K562 (cell line): ENCODE measurements at regions not wholly inside any gene's neighbourhood (a gene's known extent, or its start where the extent isn't known, plus 50 kb on each side); places are given as distances from the start of the nearest gene placed in this dataset.

Experiments
- CBFA2T3 ChIP-seq: fragments of 450-650 bp; IDR thresholded peaks from 2 replicates; pipeline ENCODE4 v1.6.1; 2017
- E2F3 ChIP-seq: fragments of 250-450 bp; sonication (Bioruptor Pico); IDR thresholded peaks from 2 replicates; pipeline ENCODE4 v1.4.0; 2020; ENCODE audit warnings: mild to moderate bottlenecking
- EP300 ChIP-seq: IDR thresholded peaks from 2 replicates; pipeline ENCODE4 v1.6.1; 2012; ENCODE audit warnings: low read length, improper control_type of control experiment
- FOS ChIP-seq: IDR thresholded peaks from 3 replicates; pipeline ENCODE4 v1.6.1; 2011; ENCODE audit not compliant: insufficient read length; ENCODE audit errors: extremely low read depth
- JUN ChIP-seq, 2 experiments: sonication (generic) in 1 of 2; formaldehyde crosslinking in 1 of 2; IDR thresholded peaks; 2 replicates each; pipeline versions ENCODE4 v1.6.1 to v1.8.0; 2012 to 2022; ENCODE audit warnings: borderline replicate concordance in 2 of 2, mild to moderate bottlenecking in 2 of 2, improper control_type of control experiment in 1 of 2, low read depth in 1 of 2, low read length in 1 of 2, missing genetic modification reagents in 1 of 2
- LARP7 ChIP-seq: fragments of 450-650 bp; IDR thresholded peaks from 2 replicates; pipeline ENCODE4 v1.6.1; 2016
- SMARCA4 ChIP-seq: fragments of 450-650 bp; IDR thresholded peaks from 2 replicates; pipeline ENCODE4 v1.6.1; 2016
- SMARCE1 ChIP-seq: fragments of 450-650 bp; IDR thresholded peaks from 2 replicates; pipeline ENCODE4 v1.7.1; 2016; ENCODE audit warnings: mild to moderate bottlenecking
- SRSF9 ChIP-seq: fragments of 200-400 bp; formaldehyde crosslinking; IDR thresholded peaks from 2 replicates; pipeline ENCODE4 v1.6.1; 2017; ENCODE audit warnings: low read depth, low read length, borderline replicate concordance
- ZBTB1 ChIP-seq: sonication (generic); formaldehyde crosslinking; IDR thresholded peaks from 2 replicates; pipeline ENCODE4 v1.8.1; 2023; ENCODE audit warnings: missing genetic modification reagents, low read depth, mild to moderate bottlenecking, borderline replicate concordance
- ZC3H4 ChIP-seq: sonication (generic); formaldehyde crosslinking; IDR thresholded peaks from 2 replicates; pipeline ENCODE4 v1.9.0; 2021; ENCODE audit warnings: missing genetic modification reagents, borderline replicate concordance
- ZNF165 ChIP-seq: fragments of 250-450 bp; sonication (Bioruptor Pico); IDR thresholded peaks from 2 replicates; pipeline ENCODE4 v1.4.0; 2020; ENCODE audit warnings: borderline replicate concordance
- ZNF75A ChIP-seq: fragments of 450-650 bp; formaldehyde crosslinking; IDR thresholded peaks from 2 replicates; pipeline ENCODE4 v1.4.0; 2020; ENCODE audit warnings: mild to moderate bottlenecking
- TF ChIP-seq, protein P1 (sequence below): sonication (generic); formaldehyde crosslinking; IDR thresholded peaks from 2 replicates; pipeline ENCODE4 v1.8.0; 2023; ENCODE audit warnings: missing genetic modification reagents, mild to moderate bottlenecking, borderline replicate concordance
- TF ChIP-seq, protein P2 (sequence below), 2 experiments: fragments of 450-650 bp; conservative IDR thresholded peaks; 2 replicates each; pipeline ENCODE4 v1.6.1; 2017; ENCODE audit warnings: mild to moderate bottlenecking in 2 of 2, moderate library complexity in 2 of 2
- TF ChIP-seq, protein P3 (sequence below), 2 experiments: fragments of 450-650 bp in 1 of 2; sonication (generic) in 1 of 2; formaldehyde crosslinking in 1 of 2; IDR thresholded peaks in 1 of 2; conservative IDR thresholded peaks in 1 of 2; 2 replicates each; pipeline versions ENCODE4 v1.6.1 to v1.8.1; 2016 to 2023; ENCODE audit warnings: mild to moderate bottlenecking in 2 of 2, moderate library complexity in 2 of 2, inconsistent platforms in 1 of 2, missing genetic modification reagents in 1 of 2
- TF ChIP-seq, protein P4 (sequence below): fragments of 450-650 bp; IDR thresholded peaks from 2 replicates; pipeline ENCODE4 v1.6.1; 2017; ENCODE audit warnings: antibody characterized with exemption, mild to moderate bottlenecking

DNA sequence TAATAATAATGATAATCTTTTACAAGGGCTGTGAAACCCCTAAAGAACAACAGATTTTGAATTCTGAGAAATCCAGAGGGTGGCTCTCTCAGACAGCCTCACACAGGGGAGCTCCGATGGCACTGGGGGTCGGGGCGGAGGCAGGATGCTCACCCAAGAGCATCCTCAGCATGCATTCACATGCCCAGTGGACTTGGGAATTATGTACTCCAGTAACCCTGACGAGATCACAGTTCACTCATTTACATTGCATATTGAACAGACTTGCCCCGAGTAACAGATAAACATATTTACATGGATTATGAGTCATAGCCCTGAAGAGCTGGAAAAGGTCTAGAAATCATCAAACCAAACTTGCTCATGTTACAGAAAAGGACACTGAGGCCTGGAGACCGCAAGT is 482.7 kb upstream of the JARID2 start (continued):
- TF ChIP-seq, protein P1, sequence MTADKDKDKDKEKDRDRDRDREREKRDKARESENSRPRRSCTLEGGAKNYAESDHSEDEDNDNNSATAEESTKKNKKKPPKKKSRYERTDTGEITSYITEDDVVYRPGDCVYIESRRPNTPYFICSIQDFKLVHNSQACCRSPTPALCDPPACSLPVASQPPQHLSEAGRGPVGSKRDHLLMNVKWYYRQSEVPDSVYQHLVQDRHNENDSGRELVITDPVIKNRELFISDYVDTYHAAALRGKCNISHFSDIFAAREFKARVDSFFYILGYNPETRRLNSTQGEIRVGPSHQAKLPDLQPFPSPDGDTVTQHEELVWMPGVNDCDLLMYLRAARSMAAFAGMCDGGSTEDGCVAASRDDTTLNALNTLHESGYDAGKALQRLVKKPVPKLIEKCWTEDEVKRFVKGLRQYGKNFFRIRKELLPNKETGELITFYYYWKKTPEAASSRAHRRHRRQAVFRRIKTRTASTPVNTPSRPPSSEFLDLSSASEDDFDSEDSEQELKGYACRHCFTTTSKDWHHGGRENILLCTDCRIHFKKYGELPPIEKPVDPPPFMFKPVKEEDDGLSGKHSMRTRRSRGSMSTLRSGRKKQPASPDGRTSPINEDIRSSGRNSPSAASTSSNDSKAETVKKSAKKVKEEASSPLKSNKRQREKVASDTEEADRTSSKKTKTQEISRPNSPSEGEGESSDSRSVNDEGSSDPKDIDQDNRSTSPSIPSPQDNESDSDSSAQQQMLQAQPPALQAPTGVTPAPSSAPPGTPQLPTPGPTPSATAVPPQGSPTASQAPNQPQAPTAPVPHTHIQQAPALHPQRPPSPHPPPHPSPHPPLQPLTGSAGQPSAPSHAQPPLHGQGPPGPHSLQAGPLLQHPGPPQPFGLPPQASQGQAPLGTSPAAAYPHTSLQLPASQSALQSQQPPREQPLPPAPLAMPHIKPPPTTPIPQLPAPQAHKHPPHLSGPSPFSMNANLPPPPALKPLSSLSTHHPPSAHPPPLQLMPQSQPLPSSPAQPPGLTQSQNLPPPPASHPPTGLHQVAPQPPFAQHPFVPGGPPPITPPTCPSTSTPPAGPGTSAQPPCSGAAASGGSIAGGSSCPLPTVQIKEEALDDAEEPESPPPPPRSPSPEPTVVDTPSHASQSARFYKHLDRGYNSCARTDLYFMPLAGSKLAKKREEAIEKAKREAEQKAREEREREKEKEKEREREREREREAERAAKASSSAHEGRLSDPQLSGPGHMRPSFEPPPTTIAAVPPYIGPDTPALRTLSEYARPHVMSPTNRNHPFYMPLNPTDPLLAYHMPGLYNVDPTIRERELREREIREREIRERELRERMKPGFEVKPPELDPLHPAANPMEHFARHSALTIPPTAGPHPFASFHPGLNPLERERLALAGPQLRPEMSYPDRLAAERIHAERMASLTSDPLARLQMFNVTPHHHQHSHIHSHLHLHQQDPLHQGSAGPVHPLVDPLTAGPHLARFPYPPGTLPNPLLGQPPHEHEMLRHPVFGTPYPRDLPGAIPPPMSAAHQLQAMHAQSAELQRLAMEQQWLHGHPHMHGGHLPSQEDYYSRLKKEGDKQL (CRISPR knock-in tag), result no peak
- TF ChIP-seq, protein P2, sequence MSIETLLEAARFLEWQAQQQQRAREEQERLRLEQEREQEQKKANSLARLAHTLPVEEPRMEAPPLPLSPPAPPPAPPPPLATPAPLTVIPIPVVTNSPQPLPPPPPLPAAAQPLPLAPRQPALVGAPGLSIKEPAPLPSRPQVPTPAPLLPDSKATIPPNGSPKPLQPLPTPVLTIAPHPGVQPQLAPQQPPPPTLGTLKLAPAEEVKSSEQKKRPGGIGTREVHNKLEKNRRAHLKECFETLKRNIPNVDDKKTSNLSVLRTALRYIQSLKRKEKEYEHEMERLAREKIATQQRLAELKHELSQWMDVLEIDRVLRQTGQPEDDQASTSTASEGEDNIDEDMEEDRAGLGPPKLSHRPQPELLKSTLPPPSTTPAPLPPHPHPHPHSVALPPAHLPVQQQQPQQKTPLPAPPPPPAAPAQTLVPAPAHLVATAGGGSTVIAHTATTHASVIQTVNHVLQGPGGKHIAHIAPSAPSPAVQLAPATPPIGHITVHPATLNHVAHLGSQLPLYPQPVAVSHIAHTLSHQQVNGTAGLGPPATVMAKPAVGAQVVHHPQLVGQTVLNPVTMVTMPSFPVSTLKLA (conservative IDR thresholded peaks at IDR 0.05), result 0 out of 4 replicates have a peak, but pooled peaks of 1 of the 2 experiments have one; percentile 18
- TF ChIP-seq, protein P3, sequence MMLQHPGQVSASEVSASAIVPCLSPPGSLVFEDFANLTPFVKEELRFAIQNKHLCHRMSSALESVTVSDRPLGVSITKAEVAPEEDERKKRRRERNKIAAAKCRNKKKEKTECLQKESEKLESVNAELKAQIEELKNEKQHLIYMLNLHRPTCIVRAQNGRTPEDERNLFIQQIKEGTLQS (IDR thresholded peaks at IDR 0.05), result peak; percentile 89
- TF ChIP-seq, protein P3 (CRISPR knock-in tag; conservative IDR thresholded peaks at IDR 0.05), result no peak
- peak; percentile 37 for TF ChIP-seq CBFA2T3
- TF ChIP-seq LARP7, result no peak
- TF ChIP-seq FOS, result peak; percentile 23
- TF ChIP-seq JUN (IDR thresholded peaks at IDR 0.05; ENCODE audit: borderline replicate concordance, low read depth, low read length), result peak; percentile 82
- no peak for TF ChIP-seq JUN (CRISPR knock-in tag; IDR thresholded peaks at IDR 0.05; ENCODE audit: borderline replicate concordance)
- peak; percentile 70 for TF ChIP-seq SMARCA4
- TF ChIP-seq ZC3H4 (CRISPR knock-in tag), result no peak
- no peak for TF ChIP-seq ZNF75A (CRISPR knock-in tag)
- TF ChIP-seq, protein P4, sequence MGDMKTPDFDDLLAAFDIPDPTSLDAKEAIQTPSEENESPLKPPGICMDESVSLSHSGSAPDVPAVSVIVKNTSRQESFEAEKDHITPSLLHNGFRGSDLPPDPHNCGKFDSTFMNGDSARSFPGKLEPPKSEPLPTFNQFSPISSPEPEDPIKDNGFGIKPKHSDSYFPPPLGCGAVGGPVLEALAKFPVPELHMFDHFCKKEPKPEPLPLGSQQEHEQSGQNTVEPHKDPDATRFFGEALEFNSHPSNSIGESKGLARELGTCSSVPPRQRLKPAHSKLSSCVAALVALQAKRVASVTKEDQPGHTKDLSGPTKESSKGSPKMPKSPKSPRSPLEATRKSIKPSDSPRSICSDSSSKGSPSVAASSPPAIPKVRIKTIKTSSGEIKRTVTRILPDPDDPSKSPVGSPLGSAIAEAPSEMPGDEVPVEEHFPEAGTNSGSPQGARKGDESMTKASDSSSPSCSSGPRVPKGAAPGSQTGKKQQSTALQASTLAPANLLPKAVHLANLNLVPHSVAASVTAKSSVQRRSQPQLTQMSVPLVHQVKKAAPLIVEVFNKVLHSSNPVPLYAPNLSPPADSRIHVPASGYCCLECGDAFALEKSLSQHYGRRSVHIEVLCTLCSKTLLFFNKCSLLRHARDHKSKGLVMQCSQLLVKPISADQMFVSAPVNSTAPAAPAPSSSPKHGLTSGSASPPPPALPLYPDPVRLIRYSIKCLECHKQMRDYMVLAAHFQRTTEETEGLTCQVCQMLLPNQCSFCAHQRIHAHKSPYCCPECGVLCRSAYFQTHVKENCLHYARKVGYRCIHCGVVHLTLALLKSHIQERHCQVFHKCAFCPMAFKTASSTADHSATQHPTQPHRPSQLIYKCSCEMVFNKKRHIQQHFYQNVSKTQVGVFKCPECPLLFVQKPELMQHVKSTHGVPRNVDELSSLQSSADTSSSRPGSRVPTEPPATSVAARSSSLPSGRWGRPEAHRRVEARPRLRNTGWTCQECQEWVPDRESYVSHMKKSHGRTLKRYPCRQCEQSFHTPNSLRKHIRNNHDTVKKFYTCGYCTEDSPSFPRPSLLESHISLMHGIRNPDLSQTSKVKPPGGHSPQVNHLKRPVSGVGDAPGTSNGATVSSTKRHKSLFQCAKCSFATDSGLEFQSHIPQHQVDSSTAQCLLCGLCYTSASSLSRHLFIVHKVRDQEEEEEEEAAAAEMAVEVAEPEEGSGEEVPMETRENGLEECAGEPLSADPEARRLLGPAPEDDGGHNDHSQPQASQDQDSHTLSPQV, result peak; percentile 30; the same call in 1 of the 2 replicates
- no peak for TF ChIP-seq ZBTB1 (CRISPR knock-in tag)
- no peak for TF ChIP-seq ZNF165 (CRISPR knock-in tag)
- TF ChIP-seq EP300, result 0 out of 2 replicates have a peak, but pooled peaks have one; percentile 12
- no peak for TF ChIP-seq SRSF9
- TF ChIP-seq E2F3 (CRISPR knock-in tag), result no peak
- TF ChIP-seq SMARCE1, result peak; percentile 44; the same call in 1 of the 2 replicates
